ENCODE measurements at regions not wholly inside any gene's neighbourhood (a gene's known extent, or its start where the extent isn't known, plus 50 kb on each side); places are given as distances from the start of the nearest gene placed in this dataset.

DNA sequence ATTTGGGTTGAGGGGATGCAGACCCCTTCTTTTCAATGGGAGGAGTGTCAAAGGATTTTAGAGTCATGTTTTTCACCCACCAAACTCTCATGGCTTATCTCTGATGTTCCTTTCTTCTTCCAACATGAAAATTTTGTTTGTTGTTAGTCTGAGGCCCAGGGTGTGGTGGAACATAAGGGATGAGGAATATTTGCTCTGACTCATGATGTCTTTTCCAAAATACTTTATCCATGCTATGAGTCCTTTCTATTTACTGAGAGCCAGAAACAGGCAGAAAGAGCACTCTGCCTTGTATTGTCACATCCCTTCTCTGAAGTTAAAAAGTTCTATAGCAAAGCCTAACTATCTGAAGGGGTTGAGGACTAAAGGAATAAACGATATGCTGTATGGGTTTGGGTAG is 61.6 kb upstream of the GYPA start:
- DNase-seq, result no peak

DNA sequence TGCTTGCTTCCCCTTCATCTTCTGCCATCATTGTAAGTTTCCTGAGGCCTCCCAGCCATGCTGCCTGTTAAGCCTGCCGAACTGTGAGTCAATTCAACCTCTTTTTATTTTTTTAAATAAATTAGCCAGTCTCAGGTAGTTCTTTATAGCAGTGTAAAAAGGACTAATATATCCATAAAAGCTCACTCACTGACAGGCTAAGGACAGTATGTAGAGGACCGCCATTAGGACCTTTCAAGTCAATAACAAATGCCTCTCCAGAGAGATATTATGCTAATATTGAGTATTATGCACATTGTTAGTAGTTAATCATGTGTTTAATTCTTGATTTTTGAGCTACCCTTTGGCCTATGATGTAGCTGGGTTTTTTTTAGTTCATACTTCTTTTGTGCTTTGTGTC is 62.6 kb upstream of the GYPA start:
- no peak for DNase-seq

DNA sequence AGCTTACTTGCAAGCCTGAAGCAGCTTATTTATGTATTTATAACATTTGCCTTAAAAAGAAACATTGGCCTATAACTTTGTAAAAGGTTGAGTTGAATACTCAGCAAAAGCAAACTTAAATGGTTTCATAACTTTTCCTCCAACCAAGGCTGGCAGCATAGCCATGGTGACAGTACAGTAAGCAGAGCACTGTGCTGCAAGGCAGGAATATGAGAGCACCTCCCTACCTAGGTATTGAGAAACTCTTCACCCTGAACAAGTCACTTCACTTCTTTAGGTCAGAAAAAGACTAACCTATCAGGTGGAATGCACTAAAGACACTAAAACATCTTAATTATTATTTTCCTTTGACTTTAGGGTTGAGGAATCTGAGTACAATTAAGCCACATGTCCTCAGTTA is 63.9 kb upstream of the GYPA start:
- no peak for DNase-seq

DNA sequence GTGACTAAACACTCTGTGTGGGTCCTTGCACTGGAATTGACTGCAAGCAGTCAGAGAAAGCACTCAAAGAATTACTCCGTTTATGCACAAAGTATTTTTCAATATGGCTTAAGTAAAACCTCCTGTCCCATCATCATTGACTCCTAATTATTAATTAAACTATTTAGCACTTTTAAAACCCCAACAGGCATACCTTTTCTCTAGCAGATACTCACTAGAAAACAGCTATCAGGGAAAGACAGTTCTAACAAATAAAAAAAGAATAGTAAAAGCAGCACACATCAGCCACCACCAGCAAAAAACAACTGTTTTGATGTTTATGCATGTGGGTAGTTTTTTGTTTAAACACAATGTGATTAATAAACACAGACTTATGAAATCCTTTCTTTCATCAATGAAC is 66.2 kb upstream of the GYPA start:
- DNase-seq, result no peak

- peak in 1 of 2 donors; percentile 4 for DNase-seq
These were observed 67.6 kb upstream of the GYPA start for GRCh38 chr4:144208074-144208473.

- DNase-seq, result no peak
These were observed 69.0 kb upstream of the GYPA start for GRCh38 chr4:144209491-144209890.

DNA sequence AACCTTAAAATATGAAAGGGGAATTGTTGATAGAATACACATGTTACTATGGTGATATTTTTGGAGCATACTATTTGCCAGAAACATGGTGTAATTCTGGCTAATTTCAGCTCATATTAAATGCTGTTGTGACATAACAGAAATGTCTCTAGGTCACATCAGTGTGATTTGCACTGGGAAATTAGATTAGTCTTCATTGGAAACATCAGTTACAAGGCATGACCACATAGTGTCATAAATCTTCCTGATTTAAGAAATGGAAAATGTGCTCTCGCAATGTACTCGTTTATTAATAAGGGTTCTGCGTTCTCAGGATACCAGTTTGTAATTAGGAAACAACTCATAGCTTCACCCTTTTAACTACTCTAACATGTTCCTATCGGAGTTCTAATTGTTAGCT is 72.9 kb upstream of the GYPA start:
- no peak for DNase-seq

DNA sequence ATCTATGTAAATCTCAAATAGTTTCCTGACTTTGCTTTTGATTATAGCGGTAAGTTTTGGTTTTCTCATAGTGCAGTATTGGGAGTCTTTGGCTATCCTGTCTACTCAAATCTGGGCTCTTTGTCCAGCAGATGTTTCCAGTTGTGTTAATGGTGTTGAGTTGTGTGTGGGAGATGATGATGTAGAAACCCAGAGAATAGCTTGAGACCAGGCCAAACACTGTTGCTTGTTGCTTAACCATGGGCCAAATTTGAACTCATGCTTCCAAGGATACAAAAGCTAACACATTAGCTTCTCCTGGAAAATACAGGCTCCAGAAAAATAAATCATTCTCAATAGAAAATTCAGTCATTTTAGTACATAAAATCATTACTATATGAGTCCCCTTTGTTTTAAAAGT is 82.6 kb upstream of the GYPA start:
- DNase-seq, result no peak

- DNase-seq, result no peak
These were observed 83.1 kb upstream of the GYPA start for GRCh38 chr4:144223661-144224060.

GRCh38 chr4:144259285-144259684 is 118.8 kb upstream of the GYPA start:
- no peak for DNase-seq

- no peak for DNase-seq
These were observed 126.6 kb upstream of the GYPA start for GRCh38 chr4:144267084-144267483.

DNA sequence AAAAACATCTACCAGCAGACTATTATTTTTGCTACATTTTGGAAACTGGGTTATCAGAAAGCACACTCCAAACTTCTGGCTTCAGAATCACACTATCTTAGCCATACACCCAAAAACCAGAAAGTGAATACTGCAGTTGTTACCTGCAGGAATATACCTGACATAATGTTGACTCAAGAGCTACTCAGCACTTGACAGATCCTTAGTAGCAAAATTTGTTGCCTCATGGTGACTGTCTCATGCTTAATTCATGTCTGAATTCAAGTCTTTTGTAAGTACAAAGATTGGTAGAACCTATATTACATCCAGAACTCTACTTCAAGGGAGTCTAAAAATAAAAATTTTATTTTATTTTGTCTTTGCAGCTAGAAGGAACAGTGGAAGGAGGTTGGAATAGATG is 140.2 kb upstream of the GYPA start:
- DNase-seq, result no peak

- no peak for DNase-seq
These were observed 143.0 kb upstream of the GYPA start for GRCh38 chr4:144283526-144283925.

DNA sequence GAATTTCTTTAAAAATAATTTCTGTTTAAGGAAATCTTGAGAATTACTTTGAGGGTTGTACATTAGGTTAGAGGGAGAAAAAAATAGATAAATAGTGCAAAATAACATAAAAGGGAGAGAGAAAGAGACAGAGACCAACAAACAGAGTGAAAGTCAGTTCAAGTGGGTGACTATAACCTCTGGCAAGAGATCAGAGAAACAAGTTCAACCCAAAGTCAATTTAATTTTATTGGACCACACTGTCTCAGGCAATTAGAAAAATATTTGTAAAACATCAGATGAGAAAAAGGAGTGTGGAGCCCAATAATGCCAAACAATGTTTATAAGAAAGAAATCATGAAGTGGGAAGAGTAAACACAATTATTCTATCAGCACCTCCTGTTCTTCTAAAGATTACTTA is 143.5 kb upstream of the GYPA start:
- no peak for DNase-seq

DNA sequence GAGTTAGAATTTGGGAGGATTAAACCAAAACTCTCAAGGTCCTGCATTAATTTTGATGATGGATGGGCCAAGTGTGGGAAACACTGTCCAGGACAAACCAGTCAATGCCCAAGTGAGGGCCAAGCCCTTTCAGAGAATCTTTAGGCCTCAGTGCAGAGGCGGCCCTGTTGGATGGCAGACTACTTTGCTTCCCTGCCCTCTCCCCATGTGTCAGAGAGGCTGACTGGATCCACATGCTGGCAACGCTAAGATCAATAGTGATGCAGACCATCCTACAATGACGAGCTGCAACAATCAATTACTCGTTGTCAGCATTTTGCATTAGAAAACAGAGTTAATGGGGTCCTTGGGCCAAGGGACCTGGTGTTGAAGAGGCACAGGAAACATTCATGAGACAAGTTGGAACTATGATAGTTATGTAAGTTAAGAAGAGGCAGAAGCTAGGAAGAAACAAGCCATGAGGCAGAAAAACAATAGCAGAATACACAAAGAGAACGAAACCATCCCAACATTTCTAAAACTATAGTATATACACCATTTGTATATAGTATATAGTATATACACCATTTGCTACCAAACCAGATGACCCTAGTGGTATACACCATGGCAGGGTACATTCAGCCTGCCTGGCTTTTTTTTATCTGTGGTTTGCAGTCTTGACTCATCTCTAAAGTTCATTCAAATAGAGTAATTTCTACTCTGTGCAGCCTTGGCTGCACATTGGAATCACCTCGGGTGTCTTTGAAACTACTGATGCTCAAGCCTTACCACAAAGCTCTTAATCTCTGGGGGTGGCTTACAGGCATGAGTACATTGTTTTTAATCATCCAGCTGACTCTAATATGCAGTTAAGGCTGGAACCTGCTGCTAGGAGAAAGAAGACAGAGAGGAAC is 147.7 kb upstream of the GYPA start:
- DNase-seq, result no peak

- DNase-seq, result no peak
These were observed 149.3 kb upstream of the GYPA start for GRCh38 chr4:144289667-144290428.

- no peak for DNase-seq
These were observed 150.6 kb upstream of the GYPA start for GRCh38 chr4:144291164-144291563.

DNA sequence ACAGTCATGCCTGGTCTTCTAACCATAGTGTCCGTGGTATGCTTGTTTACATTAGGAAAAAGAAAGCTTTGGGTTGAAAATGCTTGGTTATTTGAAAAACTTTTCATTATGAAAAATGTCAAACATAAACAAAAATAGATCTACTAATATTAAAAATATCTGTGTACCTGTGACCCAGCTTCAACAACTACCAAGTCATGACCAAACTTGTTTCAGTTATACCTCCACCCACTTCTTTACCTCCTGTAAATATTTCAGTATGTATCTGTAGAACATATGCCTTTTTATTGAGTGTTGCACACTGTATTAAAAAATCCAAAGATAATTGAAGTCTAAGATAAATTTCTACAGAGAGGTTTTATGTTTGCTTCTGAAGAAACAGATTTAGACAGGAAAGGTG is 153.7 kb upstream of the GYPA start:
- DNase-seq, result no peak

- no peak for DNase-seq
These were observed 154.9 kb upstream of the GYPA start for GRCh38 chr4:144295286-144295995.

GRCh38 chr4:144296941-144297340 is 156.4 kb upstream of the GYPA start:
- DNase-seq, result no peak

GRCh38 chr4:144298519-144298918 is 158.0 kb upstream of the GYPA start:
- DNase-seq, result no peak

DNA sequence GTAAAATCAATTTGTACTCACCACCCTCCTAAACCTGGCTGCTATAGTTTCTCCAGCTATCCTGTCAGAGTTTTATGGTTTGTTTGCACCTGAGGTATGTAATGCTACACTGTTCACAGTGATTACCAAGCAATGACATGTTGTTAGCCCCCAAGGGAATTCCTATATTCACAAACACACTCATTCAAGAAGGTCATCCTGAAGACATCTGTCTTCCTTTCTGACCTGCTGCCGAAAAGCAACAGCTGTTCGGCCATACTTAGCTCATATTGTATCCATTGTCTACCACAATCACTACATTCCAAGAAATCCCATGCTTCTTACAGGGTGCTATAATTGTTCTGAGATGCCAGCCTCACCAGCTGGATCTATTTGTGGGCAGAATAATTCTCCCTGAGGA is 160.1 kb upstream of the GYPA start:
- no peak for DNase-seq
